HEK293 (cell line): ENCODE measurements at regions not wholly inside any gene's neighbourhood (a gene's known extent, or its start where the extent isn't known, plus 50 kb on each side); places are given as distances from the start of the nearest gene placed in this dataset.

Experiments used
- CTCF ChIA-PET: fragments of 350-600 bp; formaldehyde crosslinking; extraction: SDS; loops from one replicate; lab custom pipeline; 2021; ENCODE audit warnings: antibody characterized with exemption; lab: Yijun Ruan, JAX
- POLR2A ChIA-PET: fragments of 300-600 bp; formaldehyde crosslinking; extraction: SDS; loops from one replicate; lab custom pipeline; 2020; ENCODE audit warnings: antibody characterized with exemption, inconsistent platforms; lab: Yijun Ruan, JAX
- H3K27ac ChIP-seq: fragments of 200-500 bp; sonication (Bioruptor generic); 2 replicates; pipeline ENCODE4 v1.5.1; 2014; ENCODE audit warnings: low read depth, low read length, control low read depth, inconsistent platforms; ENCODE audit errors: extremely low read depth
- H3K36me3 ChIP-seq, 2 experiments: fragments of 200-500 bp in 1 of 2; sonication (Bioruptor generic) in 1 of 2; 1 replicate in 1 of 2; 2 replicates in 1 of 2; pipeline ENCODE4 v1.5.1; 2014 to 2017; ENCODE audit warnings: inconsistent platforms in 2 of 2, low read length in 2 of 2; ENCODE audit not compliant: control insufficient read depth in 2 of 2, insufficient read depth in 1 of 2
- H3K4me1 ChIP-seq: fragments of 200-500 bp; sonication (Bioruptor generic); 2 replicates; pipeline ENCODE4 v1.5.1; 2014; ENCODE audit warnings: mild to moderate bottlenecking, low read length, inconsistent platforms; ENCODE audit not compliant: control insufficient read depth, insufficient read depth
- H3K4me3 ChIP-seq: 2 replicates; pipeline ENCODE4 v1.5.1; 2011; ENCODE audit warnings: low read depth, mild to moderate bottlenecking, control low read depth, low read length, moderate library complexity
- H3K9me3 ChIP-seq: fragments of 200-500 bp; sonication (Bioruptor generic); 2 replicates; pipeline ENCODE4 v1.5.1; 2014; ENCODE audit warnings: low read depth, low read length, inconsistent platforms; ENCODE audit not compliant: control insufficient read depth, insufficient read depth
- IKZF3 ChIP-seq: fragments of 450-650 bp; IDR thresholded peaks from 2 replicates; pipeline ENCODE4 v1.5.0; 2018; ENCODE audit warnings: missing biosample characterization, mild to moderate bottlenecking, missing genetic modification characterization, moderate library complexity
- KLF1 ChIP-seq: fragments of 450-650 bp; formaldehyde crosslinking; IDR thresholded peaks from 2 replicates; pipeline ENCODE4 v1.5.1; 2016; ENCODE audit warnings: missing biosample characterization, missing genetic modification characterization
- PRDM1 ChIP-seq: fragments of 450-650 bp; formaldehyde crosslinking; IDR thresholded peaks from 2 replicates; pipeline ENCODE4; 2016; ENCODE audit warnings: missing biosample characterization, missing genetic modification characterization
- SETDB1 ChIP-seq: IDR thresholded peaks from one replicate; pipeline ENCODE4 v1.6.1; 2017; ENCODE audit warnings: mild to moderate bottlenecking, low read length, moderate library complexity, mixed read lengths; ENCODE audit not compliant: insufficient read length
- ZBTB6 ChIP-seq: fragments of 450-650 bp; formaldehyde crosslinking; IDR thresholded peaks from 2 replicates; pipeline ENCODE4 v1.5.1; 2017; ENCODE audit warnings: missing biosample characterization, missing genetic modification characterization
- ZBTB7A ChIP-seq: fragments of 450-650 bp; formaldehyde crosslinking; IDR thresholded peaks from 2 replicates; pipeline ENCODE4 v1.5.1; 2016; ENCODE audit warnings: low read depth, missing biosample characterization, missing genetic modification characterization
- ZBTB8A ChIP-seq: fragments of 450-650 bp; formaldehyde crosslinking; IDR thresholded peaks from 2 replicates; pipeline ENCODE4 v1.5.1; 2016; ENCODE audit warnings: missing biosample characterization, missing genetic modification characterization
- ZNF157 ChIP-seq: fragments of 450-650 bp; formaldehyde crosslinking; IDR thresholded peaks from 2 replicates; pipeline ENCODE4 v1.5.1; 2016; ENCODE audit warnings: missing biosample characterization, missing genetic modification characterization
- ZNF513 ChIP-seq: fragments of 450-650 bp; IDR thresholded peaks from 2 replicates; pipeline ENCODE4 v1.5.1; 2018; ENCODE audit warnings: missing biosample characterization, missing genetic modification characterization
- ZNF776 ChIP-seq: fragments of 450-650 bp; formaldehyde crosslinking; IDR thresholded peaks from 2 replicates; pipeline ENCODE4 v1.5.0; 2017; ENCODE audit warnings: missing biosample characterization, missing genetic modification characterization, borderline replicate concordance
- ZSCAN5A ChIP-seq: fragments of 450-650 bp; formaldehyde crosslinking; IDR thresholded peaks from 2 replicates; pipeline ENCODE4 v1.5.1; 2016; ENCODE audit warnings: missing biosample characterization, missing genetic modification characterization
- TF ChIP-seq, protein P1 (sequence below): fragments of 450-650 bp; formaldehyde crosslinking; IDR thresholded peaks from 2 replicates; pipeline ENCODE4 v1.5.1; 2016; ENCODE audit warnings: missing biosample characterization, missing genetic modification characterization, borderline replicate concordance
- TF ChIP-seq, protein P2 (sequence below): fragments of 450-650 bp; formaldehyde crosslinking; IDR thresholded peaks from 2 replicates; pipeline ENCODE4 v1.5.1; 2016; ENCODE audit warnings: missing biosample characterization, missing genetic modification characterization

DNA sequence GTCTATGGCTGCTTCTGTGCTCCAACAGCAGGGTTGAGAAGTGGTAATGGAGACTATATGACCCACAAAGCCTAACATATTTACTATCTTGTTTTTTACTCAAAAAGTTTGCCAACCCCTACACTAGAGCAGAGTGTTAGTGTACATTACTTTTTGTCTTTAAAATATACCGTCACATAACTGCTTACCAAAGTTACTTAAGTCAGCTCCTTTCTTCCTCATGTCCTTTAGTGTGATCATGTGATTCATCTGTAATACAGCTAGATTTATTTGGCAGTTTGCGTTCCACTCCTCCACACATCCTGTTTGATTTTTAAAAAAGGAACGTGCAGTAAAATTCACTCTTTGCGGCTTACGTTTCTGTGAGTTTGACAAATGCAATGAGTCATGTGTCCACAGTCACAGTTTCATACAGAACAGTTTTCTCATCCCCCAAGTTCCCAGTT is 162.4 kb upstream of the GPRIN3 start:
- Histone ChIP-seq H3K4me1 (no peaks in the 10 kb centered on the region), H3K9me3 (no peaks in the 10 kb centered on the region), H3K27ac (no peak overlapping the region), H3K36me3 (no peaks in the 10 kb centered on the region), H3K4me3 (no peak overlapping the region)
- ChIA-PET CTCF (interaction anchor here (0.7 to 1.6 kb wide), 2 partner anchors 14 to 244 kb away, joined by 3 to 4 read pairs; no protein-coding TSS in a partner anchor), POLR2A (no interaction called here)
- TF ChIP-seq ZNF513 (tag by site-specific recombination) (no peak), SETDB1 (peak; percentile 25)

- Histone ChIP-seq H3K27ac (no peak overlapping the region), H3K4me3 (no peak overlapping the region), H3K4me1 (no peaks in the 10 kb centered on the region), H3K36me3 (no peaks in the 10 kb centered on the region), H3K9me3 (no peaks in the 10 kb centered on the region)
- POLR2A ChIA-PET: no interaction called here
- TF ChIP-seq, protein P1, sequence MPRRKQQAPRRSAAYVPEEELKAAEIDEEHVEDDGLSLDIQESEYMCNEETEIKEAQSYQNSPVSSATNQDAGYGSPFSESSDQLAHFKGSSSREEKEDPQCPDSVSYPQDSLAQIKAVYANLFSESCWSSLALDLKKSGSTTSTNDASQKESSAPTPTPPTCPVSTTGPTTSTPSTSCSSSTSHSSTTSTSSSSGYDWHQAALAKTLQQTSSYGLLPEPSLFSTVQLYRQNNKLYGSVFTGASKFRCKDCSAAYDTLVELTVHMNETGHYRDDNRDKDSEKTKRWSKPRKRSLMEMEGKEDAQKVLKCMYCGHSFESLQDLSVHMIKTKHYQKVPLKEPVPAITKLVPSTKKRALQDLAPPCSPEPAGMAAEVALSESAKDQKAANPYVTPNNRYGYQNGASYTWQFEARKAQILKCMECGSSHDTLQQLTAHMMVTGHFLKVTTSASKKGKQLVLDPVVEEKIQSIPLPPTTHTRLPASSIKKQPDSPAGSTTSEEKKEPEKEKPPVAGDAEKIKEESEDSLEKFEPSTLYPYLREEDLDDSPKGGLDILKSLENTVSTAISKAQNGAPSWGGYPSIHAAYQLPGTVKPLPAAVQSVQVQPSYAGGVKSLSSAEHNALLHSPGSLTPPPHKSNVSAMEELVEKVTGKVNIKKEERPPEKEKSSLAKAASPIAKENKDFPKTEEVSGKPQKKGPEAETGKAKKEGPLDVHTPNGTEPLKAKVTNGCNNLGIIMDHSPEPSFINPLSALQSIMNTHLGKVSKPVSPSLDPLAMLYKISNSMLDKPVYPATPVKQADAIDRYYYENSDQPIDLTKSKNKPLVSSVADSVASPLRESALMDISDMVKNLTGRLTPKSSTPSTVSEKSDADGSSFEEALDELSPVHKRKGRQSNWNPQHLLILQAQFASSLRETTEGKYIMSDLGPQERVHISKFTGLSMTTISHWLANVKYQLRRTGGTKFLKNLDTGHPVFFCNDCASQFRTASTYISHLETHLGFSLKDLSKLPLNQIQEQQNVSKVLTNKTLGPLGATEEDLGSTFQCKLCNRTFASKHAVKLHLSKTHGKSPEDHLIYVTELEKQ: no peak
- TF ChIP-seq ZBTB6 (tag by site-specific recombination) (no peak), IKZF3 (no peak), ZNF157 (no peak), ZBTB8A (tag by site-specific recombination) (no peak), PRDM1 (tag by site-specific recombination) (no peak), ZBTB7A (tag by site-specific recombination) (no peak)
- TF ChIP-seq, protein P2, sequence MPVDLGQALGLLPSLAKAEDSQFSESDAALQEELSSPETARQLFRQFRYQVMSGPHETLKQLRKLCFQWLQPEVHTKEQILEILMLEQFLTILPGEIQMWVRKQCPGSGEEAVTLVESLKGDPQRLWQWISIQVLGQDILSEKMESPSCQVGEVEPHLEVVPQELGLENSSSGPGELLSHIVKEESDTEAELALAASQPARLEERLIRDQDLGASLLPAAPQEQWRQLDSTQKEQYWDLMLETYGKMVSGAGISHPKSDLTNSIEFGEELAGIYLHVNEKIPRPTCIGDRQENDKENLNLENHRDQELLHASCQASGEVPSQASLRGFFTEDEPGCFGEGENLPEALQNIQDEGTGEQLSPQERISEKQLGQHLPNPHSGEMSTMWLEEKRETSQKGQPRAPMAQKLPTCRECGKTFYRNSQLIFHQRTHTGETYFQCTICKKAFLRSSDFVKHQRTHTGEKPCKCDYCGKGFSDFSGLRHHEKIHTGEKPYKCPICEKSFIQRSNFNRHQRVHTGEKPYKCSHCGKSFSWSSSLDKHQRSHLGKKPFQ (tag by site-specific recombination): no peak
- CTCF ChIA-PET: no interaction called here
Measured at GRCh38 chr4:89469516-89469915, 161.9 kb upstream of the GPRIN3 start.

DNA sequence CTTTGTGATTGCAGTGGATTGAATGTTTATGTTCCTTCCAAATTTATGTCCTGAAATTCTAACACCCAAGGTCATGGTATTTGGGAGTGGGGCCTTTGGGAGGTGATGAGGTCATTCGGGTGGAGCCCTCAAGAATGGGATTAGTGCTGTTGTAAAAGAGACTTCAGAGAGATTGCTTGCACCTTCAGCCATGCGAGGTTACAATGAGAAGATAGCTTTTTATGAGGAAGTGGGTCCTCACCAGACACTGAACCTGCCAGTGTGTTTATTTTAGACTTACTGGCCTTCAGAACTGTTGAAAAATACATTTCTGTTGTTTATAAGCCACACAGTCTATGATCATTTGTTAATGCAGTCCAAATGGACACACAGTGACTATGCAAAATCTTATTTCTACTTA is 161.0 kb upstream of the GPRIN3 start:
- H3K4me1 ChIP-seq: no peaks in the 10 kb centered on the region
- H3K4me3 ChIP-seq: no peak overlapping the region
- no peak overlapping the region for H3K27ac ChIP-seq
- CTCF ChIA-PET: interaction anchor here (0.6 kb wide), 1 partner anchor 426 kb away, joined by 6 read pairs; the partner anchor contains the start of gene MMRN1
- TF ChIP-seq ZNF776 (tag by site-specific recombination) (no peak), ZSCAN5A (tag by site-specific recombination) (no peak), KLF1 (tag by site-specific recombination) (peak; percentile 30; the same call in 1 of the 2 replicates)
- H3K36me3 ChIP-seq: no peaks in the 10 kb centered on the region
- POLR2A ChIA-PET: no interaction called here
- no peaks in the 10 kb centered on the region for H3K9me3 ChIP-seq
